ENCODE measurements at regions not wholly inside any gene's neighbourhood (a gene's known extent, or its start where the extent isn't known, plus 50 kb on each side); places are given as distances from the start of the nearest gene placed in this dataset.

- no peak for ATAC-seq
- H3K27me3 ChIP-seq: no peaks in the 10 kb centered on the region
- intact Hi-C loops (cut with DNase I): no loop called here
- WGBS, 2 donors: 24 to 33% methylated on average over 7 of the region's 7 CpGs
- no peaks in the 10 kb centered on the region for H3K4me1 ChIP-seq
- H3K27ac ChIP-seq: no peak overlapping the region
- TF ChIP-seq, protein P1, sequence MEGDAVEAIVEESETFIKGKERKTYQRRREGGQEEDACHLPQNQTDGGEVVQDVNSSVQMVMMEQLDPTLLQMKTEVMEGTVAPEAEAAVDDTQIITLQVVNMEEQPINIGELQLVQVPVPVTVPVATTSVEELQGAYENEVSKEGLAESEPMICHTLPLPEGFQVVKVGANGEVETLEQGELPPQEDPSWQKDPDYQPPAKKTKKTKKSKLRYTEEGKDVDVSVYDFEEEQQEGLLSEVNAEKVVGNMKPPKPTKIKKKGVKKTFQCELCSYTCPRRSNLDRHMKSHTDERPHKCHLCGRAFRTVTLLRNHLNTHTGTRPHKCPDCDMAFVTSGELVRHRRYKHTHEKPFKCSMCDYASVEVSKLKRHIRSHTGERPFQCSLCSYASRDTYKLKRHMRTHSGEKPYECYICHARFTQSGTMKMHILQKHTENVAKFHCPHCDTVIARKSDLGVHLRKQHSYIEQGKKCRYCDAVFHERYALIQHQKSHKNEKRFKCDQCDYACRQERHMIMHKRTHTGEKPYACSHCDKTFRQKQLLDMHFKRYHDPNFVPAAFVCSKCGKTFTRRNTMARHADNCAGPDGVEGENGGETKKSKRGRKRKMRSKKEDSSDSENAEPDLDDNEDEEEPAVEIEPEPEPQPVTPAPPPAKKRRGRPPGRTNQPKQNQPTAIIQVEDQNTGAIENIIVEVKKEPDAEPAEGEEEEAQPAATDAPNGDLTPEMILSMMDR (IDR thresholded peaks at IDR 0.05): no peak
- no peak for DNase-seq
- peaks cover 0 to 5% (median 0%) of the 10 kb centered on the region in 4 donors for H3K9me3 ChIP-seq
- FAIRE-seq: no peak
- H3K4me3 ChIP-seq: no peak overlapping the region
- no peaks in the 10 kb centered on the region for H3K36me3 ChIP-seq
These were observed 284.0 kb downstream of the TMEM38B start for GRCh38 chr9:105978336-105978735.

- no peak overlapping the region for H3K4me3 ChIP-seq
- H3K27ac ChIP-seq: no peak overlapping the region
- no peaks in the 10 kb centered on the region for H3K27me3 ChIP-seq
- H3K4me1 ChIP-seq: no peaks in the 10 kb centered on the region
- TF ChIP-seq, protein P1 (IDR thresholded peaks at IDR 0.05): no peak
- H3K9me3 ChIP-seq: peaks cover 0 to 5% (median 0%) of the 10 kb centered on the region in 4 donors
- no peak for ATAC-seq
- DNase-seq: no peak
- WGBS, 2 donors: 46 to 55% methylated on average over 3 of the region's 3 CpGs
- intact Hi-C loops (cut with DNase I): no loop called here
- no peak for FAIRE-seq
- no peaks in the 10 kb centered on the region for H3K36me3 ChIP-seq
These were observed 284.5 kb downstream of the TMEM38B start for GRCh38 chr9:105978826-105979225.

DNA sequence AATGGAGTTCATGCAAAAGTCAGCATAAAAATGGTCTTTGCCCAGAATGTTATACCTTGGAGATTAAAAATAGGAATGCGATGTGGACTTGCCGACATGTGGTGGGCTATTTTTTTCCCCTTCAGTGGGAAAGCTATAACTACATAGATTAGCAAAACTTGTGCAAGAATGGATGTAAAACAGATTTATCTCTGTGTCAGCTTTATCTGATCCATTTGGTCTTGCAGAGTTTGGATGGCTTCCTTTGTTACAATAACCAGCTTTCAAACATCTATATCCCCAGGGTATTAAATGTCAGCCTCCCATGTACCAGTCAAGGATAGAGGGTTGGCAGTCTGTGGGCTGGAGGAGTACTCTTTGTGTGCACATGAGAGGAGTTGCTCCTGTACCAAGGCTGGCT, 284.9 kb downstream of the TMEM38B start:
- peaks cover 0 to 5% (median 0%) of the 10 kb centered on the region in 4 donors for H3K9me3 ChIP-seq
- DNase-seq (no peak), FAIRE-seq (no peak), ATAC-seq (no peak)
- intact Hi-C loops (cut with DNase I): no loop called here
- no peaks in the 10 kb centered on the region for H3K4me1 ChIP-seq
- H3K27me3 ChIP-seq: no peaks in the 10 kb centered on the region
- whole genome bisulfite sequencing, 2 donors: 69 to 88% methylated on average over 2 of the region's 2 CpGs
- H3K4me3 ChIP-seq: no peak overlapping the region
- H3K27ac ChIP-seq: no peak overlapping the region
- no peaks in the 10 kb centered on the region for H3K36me3 ChIP-seq
- TF ChIP-seq, protein P1 (IDR thresholded peaks at IDR 0.05): no peak

DNA sequence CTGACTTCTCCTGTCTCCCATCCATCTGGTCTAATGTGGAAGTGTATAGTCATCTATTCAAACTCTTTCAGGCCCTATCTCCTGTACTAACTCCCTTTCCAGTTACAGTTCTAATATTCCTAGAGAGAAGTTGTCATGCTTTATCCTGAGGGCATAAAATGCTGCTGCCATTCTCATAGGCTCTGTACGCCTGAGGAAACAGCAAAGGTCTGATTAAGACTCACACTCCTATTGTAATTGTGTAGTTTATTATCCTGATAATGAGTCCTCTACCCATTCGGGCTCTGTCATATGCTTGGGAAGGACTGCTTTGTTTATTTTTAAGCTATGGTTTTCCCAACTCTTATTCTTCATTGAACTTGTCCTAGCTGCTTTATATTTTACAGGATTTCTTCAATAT, 290.4 kb downstream of the TMEM38B start:
- ATAC-seq: no peak
- no peaks in the 10 kb centered on the region for H3K4me1 ChIP-seq
- no peaks in the 10 kb centered on the region for H3K36me3 ChIP-seq
- 50 to 62% methylated on average over 2 of the region's 2 CpGs for WGBS, 2 donors
- TF ChIP-seq, protein P1 (IDR thresholded peaks at IDR 0.05): no peak
- no peak overlapping the region for H3K4me3 ChIP-seq
- H3K9me3 ChIP-seq: peaks cover 0 to 5% (median 0%) of the 10 kb centered on the region in 4 donors
- intact Hi-C loops (cut with DNase I): no loop called here
- H3K27ac ChIP-seq: no peak overlapping the region
- no peak for DNase-seq
- FAIRE-seq: no peak
- no peaks in the 10 kb centered on the region for H3K27me3 ChIP-seq

GRCh38 chr9:105993116-105993854, 298.9 kb downstream of the TMEM38B start:
- H3K27ac ChIP-seq: no peak overlapping the region
- intact Hi-C loops (cut with DNase I): no loop called here
- 41 to 59% methylated on average over 9 of the region's 9 CpGs for WGBS, 2 donors
- no peaks in the 10 kb centered on the region for H3K9me3 ChIP-seq
- ATAC-seq (no peak), DNase-seq (no peak), FAIRE-seq (no peak)
- H3K36me3 ChIP-seq: no peaks in the 10 kb centered on the region
- H3K4me3 ChIP-seq: no peak overlapping the region
- TF ChIP-seq, protein P1 (IDR thresholded peaks at IDR 0.05): no peak
- no peaks in the 10 kb centered on the region for H3K4me1 ChIP-seq
- no peaks in the 10 kb centered on the region for H3K27me3 ChIP-seq
